Astrocyte of the spinal cord (primary cell): ENCODE measurements at regions not wholly inside any gene's neighbourhood (a gene's known extent, or its start where the extent isn't known, plus 50 kb on each side); places are given as distances from the start of the nearest gene placed in this dataset.
"Not testable (repeated sequence)": the region's sequence is repeated elsewhere in the genome, so short reads cannot be mapped to it uniquely, and the experiment has no call there.

Experiments used
- DNase-seq: peaks from one replicate; pipeline ENCODE4 v3.0.0; 2011; ENCODE audit warnings: low read depth, low spot score
- H3K4me3 ChIP-seq: 2 replicates; pipeline ENCODE4 v1.5.1; 2011; ENCODE audit warnings: low read depth, mild to moderate bottlenecking, low read length, moderate library complexity
- in situ Hi-C: cut with HindIII; loops from 2 replicates; pipeline ENCODE4 v1.10.0; 2017; ENCODE audit warnings: low sequenced_read_pairs
- TF ChIP-seq, protein P1 (sequence below): IDR thresholded peaks from 2 replicates; pipeline ENCODE4 v1.5.1; 2012; ENCODE audit warnings: low read depth, mild to moderate bottlenecking, low read length, inconsistent platforms

DNA sequence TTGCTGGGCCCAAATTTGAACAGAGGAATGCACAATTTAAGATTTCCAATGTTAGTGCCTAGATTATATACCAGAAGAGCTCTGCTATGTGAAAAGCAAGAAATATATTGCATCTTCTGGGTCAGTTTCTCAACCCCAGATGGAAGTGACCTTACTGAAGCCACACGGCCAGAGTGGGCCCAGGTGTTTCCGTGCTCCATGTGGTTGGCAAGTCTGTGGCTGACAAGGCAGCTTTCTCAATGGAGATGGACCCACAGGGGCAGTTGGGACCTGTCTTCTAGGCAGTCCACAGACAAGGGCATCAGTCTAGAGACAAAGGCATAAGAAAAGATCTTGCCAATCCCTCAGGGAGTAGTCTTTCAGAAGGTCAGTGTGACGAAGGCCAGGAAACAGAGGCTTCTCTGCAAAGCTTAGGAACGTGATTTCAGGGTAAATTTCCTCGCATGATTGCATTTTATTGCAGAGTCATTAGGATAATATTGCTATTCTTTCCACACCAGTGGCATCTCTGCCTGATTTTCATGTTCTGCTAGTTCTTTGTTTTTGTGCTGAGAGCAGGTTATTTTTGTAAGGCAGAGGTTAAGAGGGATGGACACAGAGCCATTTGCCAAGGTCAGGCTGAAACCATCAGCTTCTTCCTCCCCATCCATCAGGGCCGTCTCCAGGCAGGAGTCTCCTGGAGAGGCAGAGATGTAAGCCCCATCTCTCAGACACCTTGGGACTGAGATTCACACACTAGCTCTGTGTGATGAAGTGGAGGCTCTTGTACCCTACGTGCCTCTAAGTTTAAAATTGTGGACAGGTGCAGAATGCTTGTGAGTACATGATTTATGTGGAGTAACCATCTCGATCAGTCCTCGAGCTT lies 202.1 kb downstream of the ANKRD30B start:
- TF ChIP-seq, protein P1, sequence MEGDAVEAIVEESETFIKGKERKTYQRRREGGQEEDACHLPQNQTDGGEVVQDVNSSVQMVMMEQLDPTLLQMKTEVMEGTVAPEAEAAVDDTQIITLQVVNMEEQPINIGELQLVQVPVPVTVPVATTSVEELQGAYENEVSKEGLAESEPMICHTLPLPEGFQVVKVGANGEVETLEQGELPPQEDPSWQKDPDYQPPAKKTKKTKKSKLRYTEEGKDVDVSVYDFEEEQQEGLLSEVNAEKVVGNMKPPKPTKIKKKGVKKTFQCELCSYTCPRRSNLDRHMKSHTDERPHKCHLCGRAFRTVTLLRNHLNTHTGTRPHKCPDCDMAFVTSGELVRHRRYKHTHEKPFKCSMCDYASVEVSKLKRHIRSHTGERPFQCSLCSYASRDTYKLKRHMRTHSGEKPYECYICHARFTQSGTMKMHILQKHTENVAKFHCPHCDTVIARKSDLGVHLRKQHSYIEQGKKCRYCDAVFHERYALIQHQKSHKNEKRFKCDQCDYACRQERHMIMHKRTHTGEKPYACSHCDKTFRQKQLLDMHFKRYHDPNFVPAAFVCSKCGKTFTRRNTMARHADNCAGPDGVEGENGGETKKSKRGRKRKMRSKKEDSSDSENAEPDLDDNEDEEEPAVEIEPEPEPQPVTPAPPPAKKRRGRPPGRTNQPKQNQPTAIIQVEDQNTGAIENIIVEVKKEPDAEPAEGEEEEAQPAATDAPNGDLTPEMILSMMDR: no peak
- in situ Hi-C loops: no loop called here
- H3K4me3 ChIP-seq: no peak overlapping the region
- no peak for DNase-seq

DNA sequence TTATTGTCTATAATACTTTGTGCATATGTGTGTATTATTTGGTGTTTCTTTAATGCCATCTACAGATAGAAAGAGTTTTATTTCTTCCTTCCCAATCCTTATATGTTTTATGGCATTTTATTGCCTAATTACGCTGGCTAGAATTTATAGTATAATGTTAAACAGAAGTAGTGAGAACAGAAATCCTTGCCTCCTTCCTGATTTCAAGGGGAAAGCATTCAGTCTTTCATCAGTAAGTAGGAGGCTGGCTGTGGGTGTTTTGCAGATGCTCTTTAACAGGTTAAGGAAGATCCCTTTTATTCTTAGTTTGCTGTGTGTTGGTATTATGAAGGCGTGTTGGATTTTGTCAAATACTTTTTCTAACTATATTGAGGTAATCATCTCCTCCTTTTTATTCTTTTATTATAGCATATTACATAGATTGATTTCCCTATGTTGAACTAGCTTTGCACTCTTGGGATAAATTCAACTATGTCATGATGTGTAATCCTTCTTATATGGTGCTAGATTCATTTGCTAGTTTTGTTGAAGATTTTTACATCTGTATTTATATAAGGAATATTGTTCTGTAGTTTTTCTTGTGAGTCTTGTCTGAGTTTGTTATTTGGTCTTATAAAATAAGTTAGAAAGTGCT lies 204.6 kb downstream of the ANKRD30B start:
- DNase-seq, H3K4me3 ChIP-seq, in situ Hi-C loops: not testable (repeated sequence)

DNA sequence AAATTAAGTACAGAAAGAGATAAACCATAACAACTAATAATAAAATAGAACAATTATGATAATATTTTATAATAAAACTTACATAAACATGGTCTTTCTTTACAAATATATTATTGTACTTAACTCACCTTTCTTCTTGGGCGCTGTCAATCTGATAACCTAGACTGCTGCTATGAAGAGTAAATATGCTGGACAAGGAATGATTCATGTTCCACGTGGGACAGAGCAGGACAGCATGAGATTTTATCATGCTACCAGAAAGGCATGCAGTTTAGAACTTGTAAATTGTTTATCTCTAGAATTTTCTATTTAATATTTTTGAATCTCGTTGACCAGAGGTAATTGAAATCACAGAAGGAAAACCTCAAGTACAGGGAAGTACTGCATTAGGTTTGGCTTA lies 210.7 kb downstream of the ANKRD30B start:
- DNase-seq: no peak
- no peak overlapping the region for H3K4me3 ChIP-seq
- TF ChIP-seq, protein P1: no peak
- in situ Hi-C loops: no loop called here

DNA sequence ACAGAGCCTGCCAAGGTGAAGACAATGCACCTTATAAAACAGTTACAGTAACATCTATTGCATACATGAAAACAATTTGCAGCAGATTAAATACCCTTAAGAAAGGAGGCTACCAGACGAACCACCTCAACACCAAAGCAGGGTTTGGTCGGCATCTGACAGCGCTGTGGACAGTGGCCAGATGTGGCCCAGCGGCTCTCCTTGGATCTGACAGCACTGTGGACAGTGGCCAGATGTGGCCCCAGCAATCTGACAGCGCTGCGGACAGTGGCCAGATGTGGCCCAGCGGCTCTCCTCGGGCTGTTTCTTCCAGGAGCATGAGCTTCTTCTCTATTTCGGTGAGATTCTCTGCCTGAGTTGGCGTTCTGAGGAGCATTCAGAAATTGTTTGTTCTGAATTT lies 211.6 kb downstream of the ANKRD30B start:
- no peak for DNase-seq
- TF ChIP-seq, protein P1: no peak
- no peak overlapping the region for H3K4me3 ChIP-seq
- in situ Hi-C loops: no loop called here

DNA sequence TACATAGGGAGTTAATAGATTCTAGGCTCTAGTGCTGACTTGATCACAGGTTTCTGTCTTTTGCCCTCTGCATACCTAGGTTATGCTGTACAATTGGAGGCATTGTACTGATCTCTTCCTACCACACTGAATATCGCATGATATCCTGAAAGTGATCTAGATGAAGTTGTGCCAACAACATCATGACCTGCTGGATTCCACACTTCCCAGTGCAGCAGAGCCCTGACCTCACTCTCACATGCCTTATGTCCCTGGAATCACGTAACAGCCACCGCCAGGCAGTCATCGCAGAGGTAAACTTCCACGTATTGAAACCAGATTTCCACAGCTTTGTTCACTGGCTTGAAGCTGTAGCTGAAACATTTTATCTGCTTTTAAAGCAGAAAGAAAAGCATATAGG lies 214.0 kb downstream of the ANKRD30B start:
- peak; percentile 14 for DNase-seq
- TF ChIP-seq, protein P1: no peak
- H3K4me3 ChIP-seq: no peak overlapping the region
- in situ Hi-C loops: no loop called here

DNA sequence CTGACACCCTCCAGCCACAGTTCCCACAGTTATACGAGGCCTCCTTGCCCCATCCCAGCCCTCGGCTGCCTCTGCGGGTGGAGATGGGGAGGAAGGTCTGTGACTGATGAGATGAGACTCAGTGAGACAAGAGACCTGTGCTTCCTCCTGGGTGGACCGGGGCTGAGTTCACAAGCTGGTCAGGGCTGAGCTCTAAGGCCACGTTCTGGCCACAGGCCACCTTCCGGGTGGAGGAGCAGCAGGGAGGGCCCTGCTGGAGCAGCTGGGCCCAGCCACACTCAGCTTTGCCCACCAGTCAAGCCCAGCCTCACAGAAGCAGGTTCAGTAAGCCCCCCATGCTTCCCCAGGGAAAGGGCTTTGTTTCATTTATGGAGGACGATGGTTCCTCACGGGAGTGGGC lies 214.7 kb downstream of the ANKRD30B start:
- TF ChIP-seq, protein P1: no peak
- H3K4me3 ChIP-seq: no peak overlapping the region
- in situ Hi-C loops: no loop called here
- no peak for DNase-seq

DNA sequence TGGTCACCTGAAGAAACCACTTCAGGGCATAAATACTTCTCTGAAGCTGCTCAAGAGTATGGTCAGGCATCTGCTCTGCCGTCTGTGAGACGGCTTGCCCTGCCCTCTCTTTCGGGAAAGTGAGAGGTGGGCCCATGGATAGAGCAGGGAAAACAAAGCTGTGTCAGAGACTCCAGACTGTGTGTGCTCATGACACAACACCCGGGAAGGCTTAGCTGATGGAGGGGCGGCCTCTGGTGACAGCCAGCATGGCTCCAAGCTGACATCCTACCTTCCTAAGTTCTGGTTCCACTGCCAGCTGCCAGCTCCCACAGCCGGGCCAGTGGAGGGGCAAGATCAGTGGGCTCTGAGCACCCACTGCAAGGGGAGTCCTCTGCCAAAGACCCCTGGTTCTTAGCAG lies 215.3 kb downstream of the ANKRD30B start:
- in situ Hi-C loops: no loop called here
- DNase-seq: no peak
- TF ChIP-seq, protein P1: no peak
- no peak overlapping the region for H3K4me3 ChIP-seq
